AG09319 (cell line): ENCODE measurements at regions not wholly inside any gene's neighbourhood (a gene's known extent, or its start where the extent isn't known, plus 50 kb on each side); places are given as distances from the start of the nearest gene placed in this dataset.

Experiments used
- DNase-seq: peaks from one replicate; pipeline ENCODE4 v3.0.0-alpha.2; 2010; ENCODE audit warnings: low read depth; ENCODE audit errors: extremely low read depth
- TF ChIP-seq, protein P1 (sequence below): IDR thresholded peaks from 2 replicates; pipeline ENCODE4 v1.5.1; 2011; ENCODE audit warnings: low read depth, mild to moderate bottlenecking, inconsistent platforms, low read length, moderate library complexity

DNA sequence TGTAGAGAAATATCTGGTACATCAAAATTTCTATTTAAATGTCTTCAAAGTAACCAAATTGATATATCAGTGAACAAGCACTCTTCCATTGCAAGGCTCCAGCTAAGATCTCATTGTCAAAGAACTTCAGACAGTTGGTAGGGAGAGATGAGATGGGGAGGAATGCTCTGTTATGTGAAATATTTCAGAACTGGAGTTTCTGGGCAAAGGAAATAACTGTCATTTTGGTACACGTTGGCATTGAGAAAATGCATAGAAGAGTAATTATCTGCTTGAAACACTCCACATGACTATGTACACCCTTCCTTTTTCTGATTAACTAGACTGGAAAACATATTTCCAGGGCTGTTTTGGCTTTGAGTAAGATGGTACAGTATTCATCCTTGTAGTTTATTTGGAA lies 297.5 kb upstream of the RASGRP1 start:
- TF ChIP-seq, protein P1, sequence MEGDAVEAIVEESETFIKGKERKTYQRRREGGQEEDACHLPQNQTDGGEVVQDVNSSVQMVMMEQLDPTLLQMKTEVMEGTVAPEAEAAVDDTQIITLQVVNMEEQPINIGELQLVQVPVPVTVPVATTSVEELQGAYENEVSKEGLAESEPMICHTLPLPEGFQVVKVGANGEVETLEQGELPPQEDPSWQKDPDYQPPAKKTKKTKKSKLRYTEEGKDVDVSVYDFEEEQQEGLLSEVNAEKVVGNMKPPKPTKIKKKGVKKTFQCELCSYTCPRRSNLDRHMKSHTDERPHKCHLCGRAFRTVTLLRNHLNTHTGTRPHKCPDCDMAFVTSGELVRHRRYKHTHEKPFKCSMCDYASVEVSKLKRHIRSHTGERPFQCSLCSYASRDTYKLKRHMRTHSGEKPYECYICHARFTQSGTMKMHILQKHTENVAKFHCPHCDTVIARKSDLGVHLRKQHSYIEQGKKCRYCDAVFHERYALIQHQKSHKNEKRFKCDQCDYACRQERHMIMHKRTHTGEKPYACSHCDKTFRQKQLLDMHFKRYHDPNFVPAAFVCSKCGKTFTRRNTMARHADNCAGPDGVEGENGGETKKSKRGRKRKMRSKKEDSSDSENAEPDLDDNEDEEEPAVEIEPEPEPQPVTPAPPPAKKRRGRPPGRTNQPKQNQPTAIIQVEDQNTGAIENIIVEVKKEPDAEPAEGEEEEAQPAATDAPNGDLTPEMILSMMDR: no peak
- DNase-seq: no peak

DNA sequence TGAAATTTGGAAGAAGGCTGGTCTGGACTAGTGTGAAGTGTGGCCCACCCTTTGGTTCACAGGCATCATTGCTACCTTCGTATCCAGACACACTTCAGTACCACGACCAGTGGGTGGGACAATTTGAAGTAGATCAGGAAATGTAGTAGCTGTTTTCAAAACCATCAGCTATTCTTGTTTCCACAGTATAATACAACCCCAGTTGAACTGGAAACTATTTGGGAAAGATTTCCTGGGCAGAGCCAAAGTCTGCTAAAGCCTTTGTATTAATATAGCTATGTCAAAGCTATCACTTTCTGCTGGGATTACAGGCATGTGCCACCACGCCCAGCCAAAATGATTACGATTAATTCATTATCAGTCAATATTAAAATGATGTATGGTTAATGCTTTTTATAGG lies 298.8 kb upstream of the RASGRP1 start:
- TF ChIP-seq, protein P1: no peak
- no peak for DNase-seq

DNA sequence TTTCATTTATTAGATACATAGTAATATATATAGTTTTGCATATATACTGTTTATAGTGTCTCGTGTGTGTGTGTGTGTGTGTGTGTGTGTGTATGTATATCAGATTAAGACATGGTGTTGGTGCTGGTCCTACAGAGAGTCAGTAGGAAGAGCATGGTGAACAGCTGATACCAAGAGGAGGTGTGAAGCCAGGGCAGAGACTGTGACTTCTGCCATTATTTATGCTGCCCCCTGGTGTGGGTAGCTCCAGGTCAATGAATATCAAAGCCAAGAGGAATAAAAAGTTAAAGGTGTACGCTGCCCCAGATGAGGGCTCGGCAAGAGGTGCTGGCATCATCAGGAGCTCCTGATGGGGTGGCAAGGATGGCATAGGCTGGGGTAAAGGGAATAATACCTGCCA lies 299.5 kb upstream of the RASGRP1 start:
- TF ChIP-seq, protein P1: peak; percentile 19
- DNase-seq: no peak

DNA sequence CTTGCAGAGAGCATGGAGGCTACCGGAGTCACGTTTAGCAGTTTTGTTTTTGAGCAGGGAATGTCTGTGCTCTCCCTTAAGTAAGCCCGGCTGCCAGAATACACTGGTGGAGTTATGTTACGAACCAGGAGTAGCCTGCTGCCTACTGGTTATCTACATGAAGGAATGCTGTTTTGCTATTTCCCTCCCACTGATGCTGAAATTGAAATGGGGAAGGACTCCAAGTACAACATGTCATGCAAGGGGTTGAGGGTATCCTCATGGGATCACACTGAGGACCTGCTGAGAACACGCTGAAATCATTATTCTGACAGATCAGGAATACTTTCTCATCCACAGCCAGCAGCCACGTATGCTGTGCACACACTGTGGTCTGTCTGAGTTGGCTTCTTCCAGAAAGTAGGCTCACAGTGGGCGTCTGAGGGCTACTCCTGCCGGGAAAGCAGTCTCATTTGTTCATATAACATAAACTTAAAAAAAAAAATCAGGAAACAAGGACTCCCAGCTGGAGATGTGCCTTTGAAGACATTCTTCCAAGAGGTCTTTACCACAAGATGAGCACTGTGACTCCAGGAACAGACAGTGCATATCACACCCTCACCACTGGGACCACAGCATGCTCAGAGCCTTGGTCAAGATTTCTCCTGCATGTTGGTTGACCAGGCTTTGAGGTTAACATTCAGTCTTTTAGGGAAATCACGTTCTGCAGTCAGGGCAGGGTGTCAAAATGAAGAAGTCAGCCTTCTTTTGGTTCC lies 300.4 kb upstream of the RASGRP1 start:
- DNase-seq: peak; percentile 96
- TF ChIP-seq, protein P1: peak; percentile 33

DNA sequence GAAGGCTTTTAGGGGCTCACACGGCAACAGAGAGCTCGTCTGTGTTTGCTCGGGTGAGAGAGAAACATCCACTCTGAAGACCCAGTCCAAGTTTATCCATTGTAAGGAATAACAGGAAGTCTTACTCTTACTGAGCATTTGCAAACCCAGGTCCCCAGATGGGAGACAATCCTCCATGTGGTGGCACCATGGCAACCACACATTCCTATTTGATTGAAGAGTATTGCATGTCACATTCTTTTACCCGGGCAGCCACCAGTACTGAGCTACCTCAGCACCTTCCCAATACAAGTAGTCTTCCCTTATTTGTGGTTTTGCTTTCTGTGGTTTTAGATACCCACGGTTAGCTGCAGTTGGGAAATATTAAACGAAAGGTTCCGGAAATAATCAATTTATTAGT lies 302.9 kb upstream of the RASGRP1 start:
- TF ChIP-seq, protein P1: no peak
- DNase-seq: no peak

DNA sequence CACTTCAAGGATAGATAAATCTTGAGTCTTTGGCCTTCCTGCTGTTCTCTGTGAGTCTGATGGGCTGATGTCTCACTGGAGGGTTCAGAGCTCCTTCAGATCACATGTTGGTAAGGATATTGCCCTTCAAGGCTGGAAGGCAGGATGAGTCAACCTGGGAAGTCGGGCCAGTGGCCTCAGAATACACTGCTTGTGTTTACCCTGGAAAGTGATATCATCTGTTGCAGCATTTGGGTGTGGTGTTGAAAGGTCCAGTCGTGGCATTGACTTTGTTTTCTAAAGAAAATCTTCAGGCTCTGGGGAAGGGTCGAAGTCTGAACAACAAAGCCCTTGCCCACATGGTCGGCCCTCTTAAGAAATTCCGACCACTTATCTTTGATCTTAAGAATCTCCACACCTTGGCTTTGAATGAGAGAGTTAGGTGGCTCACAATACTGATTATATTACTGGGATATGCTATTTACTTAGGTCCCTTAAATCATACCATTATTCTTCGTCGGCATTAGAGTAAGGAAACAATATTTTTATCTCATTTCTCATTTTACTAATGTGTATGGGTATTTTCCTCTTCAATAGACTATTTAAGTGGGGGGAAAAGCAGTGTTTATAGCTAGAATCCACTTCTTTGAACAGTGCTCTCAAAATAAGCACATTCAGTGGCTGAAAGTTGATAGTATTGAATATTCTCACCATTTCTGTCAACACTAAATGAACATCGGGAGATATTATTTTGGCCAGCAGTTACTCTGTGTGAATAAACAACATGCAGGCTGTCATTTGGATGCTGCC lies 303.9 kb upstream of the RASGRP1 start:
- TF ChIP-seq, protein P1: no peak
- peak; percentile 85 for DNase-seq

DNA sequence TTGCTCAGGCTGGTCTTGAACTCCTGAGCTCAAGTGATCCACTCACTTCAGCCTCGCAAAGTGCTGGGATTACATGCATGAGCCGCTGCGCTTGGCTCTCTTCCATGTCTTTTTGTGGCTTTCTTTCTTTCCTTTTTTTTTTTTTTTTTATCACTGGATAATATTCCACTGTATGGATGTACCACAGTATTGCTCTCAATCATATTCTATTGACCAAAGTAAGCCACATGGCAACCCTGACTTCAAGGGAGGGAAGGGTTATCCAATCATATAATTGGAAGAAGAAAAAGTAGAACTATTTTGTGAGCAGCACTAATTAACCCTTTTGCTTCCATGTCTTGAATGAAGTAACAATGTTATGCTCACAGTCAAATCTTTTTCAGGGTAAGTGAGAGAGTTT lies 307.0 kb upstream of the RASGRP1 start:
- DNase-seq: no peak
- TF ChIP-seq, protein P1: no peak
